ENCODE measurements at regions not wholly inside any gene's neighbourhood (a gene's known extent, or its start where the extent isn't known, plus 50 kb on each side); places are given as distances from the start of the nearest gene placed in this dataset.

- TF ChIP-seq TAF1 (IDR thresholded peaks at IDR 0.05; ENCODE audit: borderline replicate concordance, low read depth, low read length) (no peak), POLR2A (IDR thresholded peaks at IDR 0.05; ENCODE audit: low read depth, low read length) (no peak), POLR2AphosphoS5 (IDR thresholded peaks at IDR 0.05; ENCODE audit: low read depth, low read length) (no peak)
Observed at GRCh38 chr2:101625387-101625786, 72.1 kb upstream of the MAP4K4 start.

Measured in GM12892 (cell line).